Caco-2 (cell line): ENCODE measurements at regions not wholly inside any gene's neighbourhood (a gene's known extent, or its start where the extent isn't known, plus 50 kb on each side); places are given as distances from the start of the nearest gene placed in this dataset.

Experiments used
- BruUV-seq: library from RNA; stranded (reverse); fragments of 400-500 nt; replicated peaks from 2 replicates; lab custom pipeline; 2021; lab: Mats Ljungman, UMichigan
- CTCF ChIA-PET: fragments of 300-600 bp; sonication (Branson Sonifier 250); formaldehyde crosslinking; loops from one replicate; lab custom pipeline; 2022; ENCODE audit warnings: antibody characterized with exemption; lab: Charles Lee
- POLR2A ChIA-PET: fragments of 300-600 bp; sonication (Branson Sonifier 250); formaldehyde crosslinking; loops from one replicate; lab custom pipeline; 2022; ENCODE audit warnings: antibody characterized with exemption; lab: Charles Lee
- DNase-seq, 2 experiments: peaks; one replicate each; pipeline versions ENCODE4 v3.0.0 to v3.0.0-alpha.2; 2020 to 2022
- H3K27me3 ChIP-seq: replicated peaks from 2 replicates; pipeline ENCODE4 v1.6.0; 2011; ENCODE audit warnings: low read length; ENCODE audit not compliant: control insufficient read depth, insufficient read depth
- H3K36me3 ChIP-seq: 2 replicates; pipeline ENCODE4 v1.5.1; 2011; ENCODE audit warnings: low read length; ENCODE audit not compliant: control insufficient read depth, insufficient read depth
- H3K4me1 ChIP-seq: fragments of 250-450 bp; sonication (Bioruptor Pico); 2 replicates; pipeline ENCODE4 v1.5.1; 2020; ENCODE audit warnings: mild to moderate bottlenecking
- H3K4me3 ChIP-seq: 2 replicates; pipeline ENCODE4 v1.5.1; 2011; ENCODE audit warnings: low read depth, mild to moderate bottlenecking, control low read depth, low read length
- H3K9me3 ChIP-seq: fragments of 250-450 bp; sonication (Bioruptor Pico); 2 replicates; pipeline ENCODE4 v1.5.1; 2020; ENCODE audit warnings: mild to moderate bottlenecking, moderate library complexity
- H3K27ac Mint-ChIP-seq: one replicate; pipeline ENCODE4 v1.8.0; 2022; ENCODE audit warnings: mixed read lengths; ENCODE audit not compliant: unreplicated experiment
- H3K27me3 Mint-ChIP-seq: one replicate; pipeline ENCODE4 v1.8.0; 2022; ENCODE audit warnings: mixed read lengths; ENCODE audit not compliant: insufficient read depth, unreplicated experiment
- H3K36me3 Mint-ChIP-seq: one replicate; pipeline ENCODE4 v1.8.0; 2022; ENCODE audit warnings: mild to moderate bottlenecking, mixed read lengths; ENCODE audit not compliant: insufficient read depth, unreplicated experiment
- H3K4me1 Mint-ChIP-seq: one replicate; pipeline ENCODE4 v1.8.0; 2022; ENCODE audit warnings: low read depth, mixed read lengths; ENCODE audit not compliant: unreplicated experiment
- H3K4me3 Mint-ChIP-seq: one replicate; pipeline ENCODE4 v1.8.0; 2022; ENCODE audit warnings: mild to moderate bottlenecking, moderate library complexity, mixed read lengths; ENCODE audit not compliant: unreplicated experiment
- H3K9me3 Mint-ChIP-seq: one replicate; pipeline ENCODE4 v1.8.0; 2022; ENCODE audit warnings: mixed read lengths; ENCODE audit not compliant: unreplicated experiment
- CTCF ChIP-seq, 2 experiments: fragments of 200-600 bp in 1 of 2; IDR thresholded peaks; 1 replicate in 1 of 2; 2 replicates in 1 of 2; pipeline versions ENCODE4 v1.5.1 to v1.8.0; 2011 to 2022; ENCODE audit warnings: antibody characterized with exemption in 1 of 2, control low read depth in 1 of 2, inconsistent platforms in 1 of 2, low read depth in 1 of 2, low read length in 1 of 2, mild to moderate bottlenecking in 1 of 2, moderate library complexity in 1 of 2; ENCODE audit not compliant: insufficient read depth in 1 of 2, severe bottlenecking in 1 of 2, unreplicated experiment in 1 of 2
- intact Hi-C: fragments of 100-400 bp; cut with micrococcal nuclease; formaldehyde crosslinking; loops from one replicate; pipeline ENCODE4 v1.10.0; 2022; ENCODE audit not compliant: unreplicated experiment

GRCh38 chr2:81648370-81648769 is 1343.8 kb upstream of the LRRTM1 start:
- 0 out of 2 replicates have a peak, but pooled peaks cover 4% of the 10 kb centered on the region for H3K4me1 ChIP-seq
- H3K9me3 ChIP-seq = no peaks in the 10 kb centered on the region
- Mint-ChIP-seq H3K36me3 (no peaks in the 10 kb centered on the region), H3K9me3 (peaks cover 13% of the 10 kb centered on the region), H3K27me3 (no peaks in the 10 kb centered on the region), H3K27ac (no peak overlapping the region), H3K4me1 (no peaks in the 10 kb centered on the region), H3K4me3 (no peak overlapping the region)
- H3K4me3 ChIP-seq = no peak overlapping the region
- intact Hi-C loops = no loop called here
- no peak for TF ChIP-seq CTCF (IDR thresholded peaks at IDR 0.05; ENCODE audit: insufficient read depth in 1 of 2, low read depth in 1 of 2, low read length in 1 of 2, severe bottlenecking in 1 of 2, unreplicated experiment in 1 of 2)
- DNase-seq = no peak
- H3K27me3 ChIP-seq = no peaks in the 10 kb centered on the region
- ChIA-PET POLR2A (no interaction called here), CTCF (no interaction called here)
- no peaks in the 10 kb centered on the region for H3K36me3 ChIP-seq
- no TSS peak for BruUV-seq

- POLR2A ChIA-PET = no interaction called here
- H3K27ac Mint-ChIP-seq = no peak overlapping the region
- DNase-seq = no peak
- Histone ChIP-seq H3K9me3 (no peaks in the 10 kb centered on the region), H3K27me3 (no peaks in the 10 kb centered on the region), H3K4me1 (0 out of 2 replicates have a peak, but pooled peaks cover 4% of the 10 kb centered on the region), H3K36me3 (no peaks in the 10 kb centered on the region), H3K4me3 (no peak overlapping the region)
- no peaks in the 10 kb centered on the region for H3K36me3 Mint-ChIP-seq
- intact Hi-C loops = no loop called here
- H3K4me1 Mint-ChIP-seq = no peaks in the 10 kb centered on the region
- no peak overlapping the region for H3K4me3 Mint-ChIP-seq
- TF ChIP-seq CTCF (IDR thresholded peaks at IDR 0.05; ENCODE audit: insufficient read depth in 1 of 2, low read depth in 1 of 2, low read length in 1 of 2, severe bottlenecking in 1 of 2, unreplicated experiment in 1 of 2) = no peak
- BruUV-seq = no TSS peak
- H3K9me3 Mint-ChIP-seq = peaks cover 13% of the 10 kb centered on the region
- CTCF ChIA-PET = no interaction called here
- no peaks in the 10 kb centered on the region for H3K27me3 Mint-ChIP-seq
Observed at GRCh38 chr2:81647715-81648230, 1343.2 kb upstream of the LRRTM1 start.

GRCh38 chr2:81645745-81646301 is 1341.3 kb upstream of the LRRTM1 start:
- Mint-ChIP-seq H3K4me1 (no peaks in the 10 kb centered on the region), H3K27me3 (no peaks in the 10 kb centered on the region), H3K27ac (no peak overlapping the region), H3K9me3 (peaks cover 6% of the 10 kb centered on the region), H3K4me3 (no peak overlapping the region), H3K36me3 (no peaks in the 10 kb centered on the region)
- TF ChIP-seq CTCF (IDR thresholded peaks at IDR 0.05; ENCODE audit: insufficient read depth in 1 of 2, low read depth in 1 of 2, low read length in 1 of 2, severe bottlenecking in 1 of 2, unreplicated experiment in 1 of 2) = no peak
- DNase-seq = no peak
- 0 out of 2 replicates have a peak, but pooled peaks cover 4% of the 10 kb centered on the region for H3K4me1 ChIP-seq
- no peak overlapping the region for H3K4me3 ChIP-seq
- no TSS peak for BruUV-seq
- intact Hi-C loops = no loop called here
- H3K9me3 ChIP-seq = no peaks in the 10 kb centered on the region
- POLR2A ChIA-PET = no interaction called here
- H3K27me3 ChIP-seq = no peaks in the 10 kb centered on the region
- CTCF ChIA-PET = no interaction called here
- no peaks in the 10 kb centered on the region for H3K36me3 ChIP-seq
